GM11168 (cell line): ENCODE measurements at regions not wholly inside any gene's neighbourhood (a gene's known extent, or its start where the extent isn't known, plus 50 kb on each side); places are given as distances from the start of the nearest gene placed in this dataset.

Source experiments
- in situ Hi-C: fragments of 300-500 bp; cut with MboI; formaldehyde crosslinking; loops from one replicate; pipeline ENCODE4 v1.12.0; 2022; ENCODE audit warnings: low sequenced_read_pairs; ENCODE audit not compliant: unreplicated experiment

GRCh38 chr1:103180660-103181059 lies 72.3 kb upstream of the COL11A1 start:
- in situ Hi-C loops, result no loop called here

DNA sequence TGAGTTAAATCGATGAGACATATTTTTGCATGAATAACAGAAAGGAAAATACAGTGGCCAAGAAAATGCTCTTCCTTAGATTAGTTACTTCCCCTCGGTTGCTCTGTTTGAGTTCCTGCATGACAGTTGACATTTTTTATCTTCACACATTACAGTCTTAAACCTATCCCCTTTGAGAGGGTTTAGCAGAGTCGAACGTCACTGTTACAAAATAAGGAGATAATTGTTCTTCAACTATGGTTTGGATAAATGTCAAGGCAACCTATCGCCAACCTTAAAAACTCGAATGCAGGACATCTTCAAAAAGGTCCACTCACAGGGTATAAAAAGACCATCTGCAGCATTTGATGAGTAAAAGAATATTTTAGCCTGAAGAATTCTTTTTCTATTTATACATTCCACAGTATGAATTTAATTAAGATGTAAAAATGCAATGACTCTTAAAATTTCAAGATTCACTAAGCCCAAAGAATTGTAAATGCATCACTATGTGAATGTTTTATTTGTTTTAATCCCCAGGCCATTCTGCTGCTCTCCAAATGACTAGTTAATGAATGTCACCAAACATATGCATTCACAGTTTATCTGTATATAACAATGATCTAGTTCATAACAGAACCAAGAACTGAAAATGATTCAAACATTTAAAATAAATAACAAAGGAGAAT lies 68.9 kb upstream of the COL11A1 start:
- in situ Hi-C loops, result no loop called here

GRCh38 chr1:103171041-103171590 lies 62.8 kb upstream of the COL11A1 start:
- in situ Hi-C loops, result no loop called here

- in situ Hi-C loops, result no loop called here
Measured at GRCh38 chr1:103170609-103171008, 62.3 kb upstream of the COL11A1 start.

DNA sequence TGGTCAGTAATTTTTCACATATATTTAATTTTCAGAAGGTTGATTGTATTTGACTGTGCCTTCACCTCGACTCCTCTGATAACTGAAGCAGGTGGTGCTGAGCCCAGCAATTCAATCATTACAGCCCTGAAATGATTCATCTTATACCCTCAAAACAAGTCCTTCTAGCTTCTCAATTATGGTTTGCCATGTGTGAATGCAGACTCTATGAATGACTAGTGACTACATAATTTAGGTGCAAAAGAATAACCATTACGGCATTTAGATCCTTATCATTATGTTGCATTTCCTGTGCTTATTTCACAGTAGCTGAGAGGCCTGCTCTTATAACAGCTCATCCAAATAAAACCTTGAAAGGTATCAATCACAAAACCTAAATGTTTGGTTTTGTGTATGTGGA lies 54.0 kb upstream of the COL11A1 start:
- in situ Hi-C loops, result no loop called here

DNA sequence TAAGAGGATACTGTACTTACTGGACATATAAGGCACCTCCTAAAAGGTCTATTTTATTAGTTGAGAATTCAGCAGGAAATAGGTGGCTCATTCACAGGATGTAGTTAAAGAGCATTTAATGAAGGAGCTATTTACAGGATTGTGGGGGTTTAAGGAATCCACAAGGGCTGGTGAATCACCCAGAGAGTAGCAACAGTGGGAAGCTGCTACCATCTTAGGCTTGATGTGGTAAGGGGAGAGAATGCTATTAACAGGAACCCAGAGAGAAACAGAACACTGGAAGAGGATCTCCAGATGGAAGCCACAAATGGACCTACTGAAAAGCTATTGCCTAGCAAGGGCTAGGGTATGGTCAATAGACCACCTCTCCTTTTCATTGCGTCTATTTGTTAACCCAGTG lies 52.0 kb upstream of the COL11A1 start:
- in situ Hi-C loops, result no loop called here
